ENCODE measurements at regions not wholly inside any gene's neighbourhood (a gene's known extent, or its start where the extent isn't known, plus 50 kb on each side); places are given as distances from the start of the nearest gene placed in this dataset.

DNA sequence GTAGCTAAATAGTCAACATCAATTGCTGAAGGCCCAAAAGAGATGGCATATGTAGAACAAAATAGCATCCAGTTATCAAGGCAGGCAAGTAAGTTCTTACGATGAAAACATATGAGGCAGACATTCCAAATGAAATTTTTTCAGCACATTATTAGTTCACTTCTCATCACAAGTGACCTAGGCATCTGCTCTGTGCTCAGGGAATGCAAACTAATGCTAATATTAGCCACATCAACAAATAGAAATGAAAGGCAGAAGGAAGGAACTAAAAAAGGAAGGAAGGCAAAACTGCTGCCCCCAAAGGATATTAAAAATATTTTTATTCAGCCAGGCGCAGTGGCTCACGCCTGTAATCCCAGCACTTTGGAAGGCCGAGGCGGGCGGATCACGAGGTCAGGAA, 51.2 kb upstream of the ROCK1 start:
- DNase-seq (ENCODE audit: low read depth, low spot score), result no peak

DNA sequence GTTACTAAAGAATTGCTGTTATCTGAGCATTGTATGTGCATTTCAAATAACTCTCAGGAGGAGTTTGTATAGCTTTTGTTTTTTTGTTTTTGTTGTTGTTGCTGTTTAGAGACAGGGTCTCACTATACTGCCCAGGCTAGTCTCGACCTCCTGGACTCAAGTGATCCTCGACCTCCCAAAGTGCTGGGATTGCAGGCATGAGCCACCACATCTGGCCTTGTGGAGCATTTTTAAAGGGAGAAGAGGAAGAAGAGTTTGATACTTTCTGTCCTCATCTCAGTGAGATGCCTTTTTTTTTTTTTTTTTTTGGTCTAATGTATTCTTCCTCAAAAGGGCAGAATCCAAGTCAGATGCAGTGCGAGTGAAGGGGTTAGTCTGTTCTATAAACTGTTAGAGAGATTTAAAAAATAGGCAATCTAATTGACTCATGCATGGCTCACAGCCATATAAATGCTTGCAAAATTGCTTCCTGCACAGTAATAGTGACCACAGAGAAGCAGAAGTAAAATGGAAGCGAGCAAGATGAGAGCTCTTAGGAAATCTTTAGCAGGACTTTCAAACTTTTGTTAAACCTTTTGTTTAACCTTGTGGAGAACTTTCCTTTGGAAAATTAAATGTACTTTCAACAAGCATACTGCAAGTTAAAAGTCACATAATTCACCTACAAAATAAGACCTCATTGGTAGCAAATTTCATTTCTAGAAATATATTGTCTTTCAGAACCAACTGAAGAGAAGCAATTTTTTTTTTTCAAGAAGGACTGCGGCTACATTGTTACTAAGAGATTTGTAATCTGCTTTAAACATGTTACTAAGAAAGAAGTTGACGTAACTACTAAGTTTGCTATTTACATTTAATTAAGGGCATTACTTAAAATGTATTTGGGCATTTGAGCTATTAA, 52.3 kb upstream of the ROCK1 start:
- DNase-seq (ENCODE audit: low read depth, low spot score), result peak; percentile 54

DNA sequence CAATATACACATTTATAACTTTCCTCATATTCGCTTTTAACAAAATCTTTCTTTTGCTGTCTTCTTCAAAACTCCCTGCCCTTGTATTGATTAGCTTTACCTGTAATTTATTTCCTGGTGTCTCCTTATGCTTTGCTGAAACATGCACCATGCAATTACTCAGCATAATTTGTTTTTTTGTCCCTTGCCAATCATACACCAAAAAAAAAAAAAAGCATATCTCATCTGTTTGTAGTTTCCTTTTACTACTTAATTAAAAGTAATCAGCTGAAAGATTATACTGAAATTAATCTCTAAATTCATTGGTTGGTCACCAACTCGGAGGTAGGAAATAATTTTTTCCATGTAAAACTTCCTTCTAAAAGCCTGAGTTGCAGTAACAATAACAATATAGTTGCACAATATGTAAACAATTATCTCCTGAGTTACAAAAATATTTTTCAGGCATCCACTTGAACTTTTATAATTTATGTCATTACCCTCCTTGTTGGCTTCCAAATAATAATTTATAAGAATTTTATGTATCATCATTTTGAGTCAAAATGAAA, 53.0 kb upstream of the ROCK1 start:
- no peak for DNase-seq (ENCODE audit: low read depth, low spot score)

DNA sequence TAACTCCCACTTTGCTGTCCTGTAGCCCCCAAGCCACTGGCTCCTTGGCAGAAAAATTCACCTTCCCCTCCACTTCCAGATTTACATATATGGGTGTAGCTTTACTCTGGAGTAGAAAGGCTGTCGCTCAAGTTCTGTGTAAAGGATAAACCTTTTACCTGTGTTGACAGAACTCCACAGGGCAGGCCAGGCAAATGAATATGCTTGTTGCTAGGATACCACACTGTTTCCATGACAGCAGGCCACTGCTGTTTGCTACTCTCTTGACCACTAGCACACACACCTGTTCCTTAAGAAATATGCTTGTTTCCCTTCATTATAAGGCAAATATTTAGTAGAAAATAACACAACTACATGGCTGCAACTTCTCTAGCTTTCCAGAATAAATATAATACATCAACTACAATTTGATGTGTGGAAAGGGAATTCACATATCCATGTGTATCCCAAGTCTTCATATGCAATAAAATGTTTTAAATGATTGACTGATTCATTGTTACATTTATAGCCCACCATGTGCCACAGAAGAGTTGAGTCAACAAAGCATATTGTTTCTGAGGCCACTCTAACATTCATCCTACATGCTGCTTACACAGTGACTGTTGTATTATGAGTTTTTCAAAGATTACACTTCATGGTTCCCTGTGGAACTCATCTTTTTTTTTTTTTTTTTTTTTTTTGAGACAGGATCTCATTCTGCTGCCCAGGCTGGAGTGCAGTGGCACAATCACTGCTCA, 56.2 kb upstream of the ROCK1 start:
- DNase-seq (ENCODE audit: low read depth, low spot score), result peak; percentile 7

DNA sequence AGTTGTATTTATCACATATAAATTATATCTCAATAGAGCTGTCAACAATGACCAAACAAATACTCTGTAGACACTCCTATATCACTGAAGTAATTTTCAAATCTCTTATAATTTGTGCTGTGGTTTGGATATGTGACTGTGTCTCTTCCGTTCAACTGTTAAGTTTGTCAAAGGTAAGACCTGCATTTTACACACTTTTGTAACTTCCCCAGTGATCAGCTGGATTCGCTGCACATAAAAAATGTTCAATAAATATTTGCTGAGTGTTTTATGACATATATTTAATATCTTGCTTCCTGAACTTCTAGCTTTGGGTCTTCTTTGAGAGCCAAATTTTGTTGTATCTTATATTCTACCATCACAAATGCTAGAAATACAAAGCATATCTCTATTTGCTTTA, 57.3 kb upstream of the ROCK1 start:
- no peak for DNase-seq (ENCODE audit: low read depth, low spot score)

DNA sequence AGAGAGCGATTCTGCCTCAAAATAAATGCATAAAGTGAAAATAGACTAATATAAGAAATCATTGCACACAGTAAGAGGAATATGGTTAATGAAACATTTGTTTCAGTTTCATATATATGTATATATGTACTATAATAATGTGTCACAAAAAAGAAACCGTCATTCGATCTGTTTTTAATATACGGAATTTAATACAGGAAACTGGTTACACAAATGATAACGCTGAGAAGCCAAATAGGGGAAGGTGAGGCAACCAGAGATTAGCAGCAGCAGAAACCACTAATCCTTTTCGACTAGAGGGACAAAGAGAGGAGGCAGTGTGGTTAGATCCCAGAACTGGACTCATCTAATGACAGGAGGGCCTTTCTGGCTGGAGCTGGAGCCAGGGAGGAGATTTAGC, 64.2 kb upstream of the GREB1L start:
- no peak for DNase-seq (ENCODE audit: low read depth, low spot score)

DNA sequence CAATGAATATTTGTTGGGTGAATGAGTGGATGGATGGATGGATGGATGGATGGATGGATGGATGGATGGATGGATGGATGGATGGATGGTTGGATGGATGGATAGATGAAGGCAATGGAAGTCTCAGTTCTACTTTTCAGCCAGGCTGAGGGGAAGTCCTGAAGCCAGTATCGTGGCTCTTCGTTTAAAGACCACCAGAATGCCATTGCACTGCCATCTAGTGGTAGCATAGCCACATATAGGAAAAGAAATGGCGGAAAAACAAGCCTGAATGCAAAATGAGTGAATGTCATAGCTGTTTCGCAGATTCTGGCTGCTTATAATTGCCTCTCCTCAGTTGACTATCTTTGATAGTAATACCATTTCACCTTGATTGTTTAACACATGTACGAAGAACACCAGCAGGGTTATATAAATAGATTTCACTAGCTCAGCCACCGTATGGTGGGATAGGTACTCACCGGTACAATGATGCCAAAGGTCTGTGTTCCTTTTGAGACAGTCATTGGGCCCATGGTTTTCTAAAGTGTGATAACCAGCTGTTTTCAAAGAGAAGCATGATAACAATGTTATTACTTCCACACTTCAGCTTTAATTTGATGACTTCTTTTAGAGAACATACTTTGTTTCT, 62.3 kb upstream of the GREB1L start:
- peak; percentile 80 for DNase-seq (ENCODE audit: low read depth, low spot score)

DNA sequence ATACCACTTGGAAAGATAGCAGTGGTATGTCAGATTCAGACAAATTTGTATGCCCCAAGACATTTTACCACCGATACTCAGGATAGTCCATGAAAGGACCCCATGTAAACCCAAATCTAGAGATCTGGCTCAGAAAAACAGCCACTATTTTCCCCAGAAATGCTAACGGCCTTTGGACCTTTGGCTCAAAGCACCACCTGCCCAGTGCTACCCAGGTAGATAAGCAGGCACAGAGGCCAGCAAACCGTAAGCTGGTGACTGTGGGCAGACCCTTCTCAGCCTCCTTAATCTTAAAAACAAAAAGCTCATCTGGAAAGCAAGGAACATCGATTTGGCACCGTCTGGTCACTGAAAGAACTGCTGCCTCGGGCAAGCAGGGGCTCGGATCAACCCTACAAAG, 61.4 kb upstream of the GREB1L start:
- DNase-seq (ENCODE audit: low read depth, low spot score), result no peak

DNA sequence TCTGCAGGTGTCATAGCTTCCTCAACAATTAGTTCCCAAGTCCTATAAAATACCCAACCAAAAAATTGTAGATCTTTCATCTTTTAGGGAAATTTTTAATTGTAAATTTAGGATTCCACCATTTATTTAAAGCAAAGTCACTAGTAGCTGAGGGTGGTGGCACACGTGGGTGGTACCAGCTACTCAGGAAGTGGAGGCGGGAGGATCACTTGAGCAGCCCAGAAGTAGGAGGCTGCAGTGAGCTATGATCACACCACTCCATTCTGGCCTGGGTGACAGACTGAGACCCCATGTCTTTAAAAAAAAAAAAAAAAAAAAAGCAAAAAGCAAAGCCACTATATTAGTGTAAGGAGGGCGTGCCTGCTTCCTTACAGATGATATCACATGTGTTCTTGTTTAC, 60.3 kb upstream of the GREB1L start:
- no peak for DNase-seq (ENCODE audit: low read depth, low spot score)

DNA sequence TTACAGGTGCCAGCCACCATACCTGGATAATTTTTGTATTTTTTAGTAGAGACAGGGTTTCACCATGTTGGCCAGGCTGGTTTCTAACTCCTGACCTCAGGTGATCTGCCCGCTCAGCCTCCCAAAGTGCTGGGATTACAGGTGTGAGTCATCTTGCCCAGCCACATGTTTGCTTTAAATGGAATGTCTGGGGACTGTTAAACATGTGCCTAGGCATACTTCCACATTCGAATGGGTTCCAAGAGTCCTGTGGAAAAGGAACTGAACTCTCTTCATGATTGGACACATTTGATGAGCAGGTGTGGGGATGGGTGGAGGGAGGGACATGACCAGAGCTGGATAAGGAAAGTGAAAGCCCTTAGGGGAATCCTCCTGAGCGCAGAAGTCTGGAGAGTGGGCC, 58.4 kb upstream of the GREB1L start:
- no peak for DNase-seq (ENCODE audit: low read depth, low spot score)

DNA sequence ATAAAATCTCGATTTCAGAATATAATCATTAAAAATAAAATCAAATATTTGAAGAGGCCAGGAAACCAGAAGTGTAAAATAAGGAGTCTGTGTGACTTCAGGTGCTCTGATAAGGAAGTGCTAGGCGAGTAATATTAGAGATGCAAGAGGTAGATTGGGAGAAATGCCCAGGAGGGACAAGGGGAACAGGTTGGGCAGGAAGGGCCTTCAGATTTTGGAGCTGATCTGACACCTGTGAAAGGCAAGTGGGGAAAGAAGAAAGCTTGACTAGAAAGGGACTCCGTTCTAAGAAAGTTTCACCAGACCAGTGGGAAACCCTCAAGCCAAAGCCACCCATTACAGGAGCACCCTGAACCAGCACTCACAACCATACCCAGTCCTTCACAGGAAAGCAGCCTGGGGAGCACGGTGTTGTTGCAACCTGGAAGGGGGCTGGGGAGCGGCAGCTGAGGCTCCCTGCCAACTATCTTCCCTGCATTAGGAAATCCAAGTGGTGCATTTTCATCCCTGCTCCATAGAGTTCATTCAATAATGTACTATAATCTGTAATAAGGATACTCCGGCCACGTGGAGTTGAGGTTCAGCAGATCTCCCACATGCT, 57.5 kb upstream of the GREB1L start:
- no peak for DNase-seq (ENCODE audit: low read depth, low spot score)

DNA sequence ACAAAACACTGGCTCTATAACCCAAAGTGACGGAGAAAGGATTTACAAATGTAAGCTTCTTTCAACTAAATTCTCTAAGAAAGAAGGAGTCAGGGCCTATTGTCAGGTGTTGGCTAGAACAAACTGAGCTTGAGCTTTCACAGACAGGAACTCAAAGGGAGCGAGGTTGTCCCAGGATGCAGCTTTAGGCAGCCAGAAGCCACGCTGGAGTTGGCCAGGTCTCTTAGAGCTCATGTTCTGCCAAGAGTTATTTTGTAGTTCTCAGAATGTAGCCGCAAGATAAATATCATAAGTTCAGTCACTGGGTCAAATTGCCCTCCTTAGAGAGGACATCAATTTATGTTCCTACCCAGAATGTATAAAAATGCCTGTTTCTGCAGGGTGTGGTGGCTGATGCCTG, 54.1 kb upstream of the GREB1L start:
- DNase-seq (ENCODE audit: low read depth, low spot score), result no peak

DNA sequence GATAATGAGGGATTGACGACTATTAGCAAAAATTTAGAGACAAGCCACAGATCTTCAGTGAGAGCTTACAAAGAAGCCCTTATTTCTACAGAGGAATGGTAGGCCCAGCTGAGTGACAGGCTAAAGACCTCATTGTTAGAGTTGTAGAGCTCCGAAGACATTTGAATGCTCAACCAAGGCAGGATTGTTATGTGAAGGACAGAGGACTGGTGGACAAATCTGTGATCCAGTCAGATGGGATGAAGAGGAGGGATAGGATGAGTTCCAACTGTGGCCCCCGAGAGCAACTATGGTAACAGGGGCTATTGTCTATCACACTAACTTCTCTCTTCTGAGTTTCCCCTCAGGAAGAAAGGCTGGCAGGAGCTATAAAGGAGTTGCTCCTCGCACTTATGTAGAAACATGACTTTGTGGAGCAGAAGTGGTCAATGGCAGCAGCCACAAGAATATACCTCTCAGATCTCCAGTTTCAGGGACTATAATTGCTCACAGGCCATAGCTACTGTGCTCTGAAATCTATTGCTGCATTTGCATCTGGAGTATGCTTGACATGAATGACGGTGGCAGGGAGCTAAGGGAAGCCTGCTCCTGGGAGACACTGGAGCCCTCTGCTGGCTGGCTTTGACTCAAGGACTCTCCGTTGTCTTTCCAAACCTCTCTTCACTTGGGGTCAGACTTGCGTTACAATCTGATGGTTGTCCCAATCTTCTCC, 50.3 kb upstream of the GREB1L start:
- DNase-seq (ENCODE audit: low read depth, low spot score), result peak; percentile 50

Measured in astrocyte of the hippocampus (primary cell).